K562 (cell line): ENCODE measurements at regions not wholly inside any gene's neighbourhood (a gene's known extent, or its start where the extent isn't known, plus 50 kb on each side); places are given as distances from the start of the nearest gene placed in this dataset.
A peak's percentile ranks its signal among the peaks of the same experiment; 100 is the strongest.

ENCODE experiments used
- ATAC-seq: fragments of 200-7000 bp; cut with Tn5 transposase; 3 replicates; pipeline ENCODE4 v1.9.1; 2020; ENCODE audit warnings: moderate library complexity
- BruUV-seq: library from RNA; stranded (reverse); fragments of 400-500 nt; replicated peaks from 2 replicates; lab custom pipeline; 2021; lab: Mats Ljungman, UMichigan
- CTCF ChIA-PET: fragments of 300-600 bp; formaldehyde crosslinking; extraction: SDS; loops from one replicate; lab custom pipeline; 2021; ENCODE audit warnings: low intra/inter-chr PET ratio; lab: Yijun Ruan, JAX
- POLR2A ChIA-PET: fragments of 300-600, 350-650 bp; sonication (Branson Sonifier 250); formaldehyde crosslinking; extraction: SDS; loops from one replicate; lab custom pipeline; 2021; ENCODE audit warnings: antibody characterized with exemption, inconsistent platforms; lab: Yijun Ruan, JAX
- DNase-seq, 4 experiments: peaks; one replicate each; pipeline versions ENCODE4 v3.0.0 to v3.0.0-alpha.2; 2011 to 2018; ENCODE audit warnings: low spot score in 3 of 4, mixed read lengths in 3 of 4; ENCODE audit errors: extremely low read depth in 1 of 4
- FAIRE-seq: peaks from 2 replicates; lab custom pipeline; 2011; peaks lifted over from hg19 to GRCh38; lab: Jason Lieb, UNC
- H2AFZ ChIP-seq: 2 replicates; pipeline ENCODE4 v1.6.0; 2011; ENCODE audit warnings: low read depth, low read length, control low read depth, inconsistent platforms
- H3K27ac ChIP-seq: fragments of 200-600 bp; 3 replicates; pipeline ENCODE4 v1.8.0; 2011; ENCODE audit warnings: low read depth, mild to moderate bottlenecking, control low read depth, inconsistent platforms, low read length, moderate library complexity, mixed read lengths; ENCODE audit errors: extremely low read depth
- H3K27me3 ChIP-seq, 2 experiments: fragments of 300-600 bp in 1 of 2; 2 replicates in 1 of 2; 3 replicates in 1 of 2; pipeline versions ENCODE4 v1.6.0 to v1.8.0; 2011; ENCODE audit warnings: inconsistent platforms in 2 of 2, low read length in 2 of 2, mild to moderate bottlenecking in 1 of 2, mixed read lengths in 1 of 2, moderate library complexity in 1 of 2; ENCODE audit not compliant: control insufficient read depth in 2 of 2, insufficient read depth in 2 of 2
- H3K36me3 ChIP-seq: fragments of 300-600 bp; 3 replicates; pipeline ENCODE4 v1.8.0; 2011; ENCODE audit warnings: mild to moderate bottlenecking, low read length, inconsistent platforms; ENCODE audit not compliant: control insufficient read depth, insufficient read depth
- H3K4me1 ChIP-seq, 2 experiments: fragments of 200-600 bp in 1 of 2; replicated peaks in 1 of 2; 2 replicates in 1 of 2; 3 replicates in 1 of 2; pipeline versions ENCODE4 v1.5.1 to v1.8.0; 2011; ENCODE audit warnings: inconsistent platforms in 2 of 2, low read length in 2 of 2, mild to moderate bottlenecking in 1 of 2, mixed read lengths in 1 of 2, moderate library complexity in 1 of 2; ENCODE audit not compliant: control insufficient read depth in 2 of 2, insufficient read depth in 2 of 2
- H3K4me2 ChIP-seq: 2 replicates; pipeline ENCODE4 v1.6.1; 2011; ENCODE audit warnings: low read length, control low read depth, inconsistent platforms, mixed read lengths; ENCODE audit not compliant: insufficient read depth
- H3K4me3 ChIP-seq: fragments of 200-600 bp; sonication (generic), shearing (Covaris generic); 2 replicates; pipeline ENCODE4 v1.5.1; 2016; ENCODE audit warnings: control low read depth, inconsistent platforms
- H3K79me2 ChIP-seq: fragments of 200-600 bp; 3 replicates; pipeline ENCODE4 v1.8.0; 2011; ENCODE audit warnings: low read length, inconsistent platforms; ENCODE audit not compliant: control insufficient read depth, insufficient read depth
- H3K9ac ChIP-seq, 2 experiments: 2 replicates each; pipeline versions ENCODE4 v1.6.0 to v1.6.1; 2011; ENCODE audit warnings: low read depth in 2 of 2, low read length in 2 of 2, control low read depth in 1 of 2, inconsistent platforms in 1 of 2, mild to moderate bottlenecking in 1 of 2, mixed read lengths in 1 of 2; ENCODE audit not compliant: insufficient read depth in 1 of 2
- H3K9me1 ChIP-seq: one replicate; pipeline ENCODE4 v1.6.0; 2011; ENCODE audit warnings: inconsistent platforms, mild to moderate bottlenecking, low read length, moderate library complexity; ENCODE audit not compliant: control insufficient read depth, insufficient read depth
- H3K9me3 ChIP-seq: replicated peaks from 2 replicates; pipeline ENCODE4 v1.5.1; 2011; ENCODE audit warnings: low read depth, low read length, inconsistent platforms; ENCODE audit not compliant: control insufficient read depth, insufficient read depth
- H4K20me1 ChIP-seq: replicated peaks from 2 replicates; pipeline ENCODE4 v1.6.1; 2011; ENCODE audit warnings: low read length, inconsistent platforms, mixed read lengths; ENCODE audit not compliant: control insufficient read depth, insufficient read depth
- ELF1 ChIP-seq: fragments of 200-800 bp; sonication (Bioruptor generic); IDR thresholded peaks from 2 replicates; pipeline ENCODE4 v1.6.1; 2016; ENCODE audit warnings: missing genetic modification characterization, missing compliant biosample characterization
- LEF1 ChIP-seq: fragments of 450-650 bp; IDR thresholded peaks from 2 replicates; pipeline ENCODE4 v1.6.1; 2016; ENCODE audit warnings: mild to moderate bottlenecking
- MAFF ChIP-seq: IDR thresholded peaks from 2 replicates; pipeline ENCODE4 v1.6.1; 2012; ENCODE audit warnings: low read length, improper control_type of control experiment
- MTA1 ChIP-seq: fragments of 450-650 bp; IDR thresholded peaks from 2 replicates; pipeline ENCODE4 v1.6.1; 2017; ENCODE audit warnings: borderline replicate concordance
- NBN ChIP-seq: fragments of 450-650 bp; IDR thresholded peaks from 2 replicates; pipeline ENCODE4 v1.6.1; 2016; ENCODE audit warnings: low read depth, mild to moderate bottlenecking
- PPARD ChIP-seq: fragments of 250-450 bp; sonication (Bioruptor Pico); IDR thresholded peaks from 2 replicates; pipeline ENCODE4 v1.8.0; 2022; ENCODE audit warnings: inconsistent platforms, mild to moderate bottlenecking, moderate library complexity
- RBBP5 ChIP-seq: fragments of 200-600 bp; sonication (generic); IDR thresholded peaks from 2 replicates; pipeline ENCODE4 v1.6.1; 2012; ENCODE audit warnings: borderline replicate concordance, mild to moderate bottlenecking, low read length, control low read depth, inconsistent platforms; ENCODE audit not compliant: insufficient read depth, poor library complexity, severe bottlenecking
- SPI1 ChIP-seq: IDR thresholded peaks from 2 replicates; pipeline ENCODE4 v1.6.1; 2011; ENCODE audit warnings: low read depth, low read length, control low read depth, borderline replicate concordance
- ZNF584 ChIP-seq: fragments of 200-800 bp; sonication (Bioruptor generic); IDR thresholded peaks from 2 replicates; pipeline ENCODE4 v1.6.1; 2016; ENCODE audit warnings: low read depth, mild to moderate bottlenecking, missing genetic modification characterization, missing compliant biosample characterization
- ZNF586 ChIP-seq: fragments of 450-650 bp; formaldehyde crosslinking; conservative IDR thresholded peaks from 2 replicates; pipeline ENCODE4 v1.4.0; 2020; ENCODE audit warnings: mild to moderate bottlenecking, moderate library complexity
- ZNF707 ChIP-seq: fragments of 250-450 bp; sonication (Bioruptor Pico); conservative IDR thresholded peaks from 2 replicates; pipeline ENCODE4 v1.8.0; 2022; ENCODE audit warnings: inconsistent platforms, mild to moderate bottlenecking, moderate library complexity
- ZNF764 ChIP-seq: fragments of 250-450 bp; sonication (Bioruptor Pico); IDR thresholded peaks from 2 replicates; pipeline ENCODE4 v1.4.0; 2020; ENCODE audit warnings: low read depth, mild to moderate bottlenecking, moderate library complexity
- WGBS: fragments of 100-300 bp; shearing (Covaris generic); methylation state at CpG from one replicate; pipeline ENCODE4 v1.1.6; 2016; ENCODE audit warnings: low coverage, mixed read lengths; ENCODE audit not compliant: insufficient coverage; ENCODE audit errors: missing lambda C conversion rate; 5-methylcytosine and 5-hydroxymethylcytosine counted together
- in situ Hi-C: fragments of 300-500 bp; cut with MboI; formaldehyde crosslinking; loops from 4 replicates; pipeline ENCODE4 v1.15.0; 2018; ENCODE audit warnings: inconsistent platforms, mixed read lengths
- intact Hi-C: fragments of 100-400 bp; cut with micrococcal nuclease; formaldehyde crosslinking; loops from 2 replicates; pipeline ENCODE4 v1.14.2; 2022
- TF ChIP-seq, protein P1 (sequence below), 3 experiments: IDR thresholded peaks in 2 of 3; conservative IDR thresholded peaks in 1 of 3; 2 replicates each; pipeline ENCODE4 v1.5.1; 2011 to 2012; ENCODE audit warnings: low read length in 3 of 3, mild to moderate bottlenecking in 3 of 3, control low read depth in 2 of 3, improper control_type of control experiment in 1 of 3, inconsistent platforms in 1 of 3, low read depth in 1 of 3, mixed read lengths in 1 of 3, moderate library complexity in 1 of 3; ENCODE audit not compliant: insufficient read depth in 2 of 3
- TF ChIP-seq, protein P2 (sequence below): fragments of 450-650 bp; formaldehyde crosslinking; IDR thresholded peaks from 2 replicates; pipeline ENCODE4 v1.4.0; 2020; ENCODE audit warnings: mild to moderate bottlenecking

DNA sequence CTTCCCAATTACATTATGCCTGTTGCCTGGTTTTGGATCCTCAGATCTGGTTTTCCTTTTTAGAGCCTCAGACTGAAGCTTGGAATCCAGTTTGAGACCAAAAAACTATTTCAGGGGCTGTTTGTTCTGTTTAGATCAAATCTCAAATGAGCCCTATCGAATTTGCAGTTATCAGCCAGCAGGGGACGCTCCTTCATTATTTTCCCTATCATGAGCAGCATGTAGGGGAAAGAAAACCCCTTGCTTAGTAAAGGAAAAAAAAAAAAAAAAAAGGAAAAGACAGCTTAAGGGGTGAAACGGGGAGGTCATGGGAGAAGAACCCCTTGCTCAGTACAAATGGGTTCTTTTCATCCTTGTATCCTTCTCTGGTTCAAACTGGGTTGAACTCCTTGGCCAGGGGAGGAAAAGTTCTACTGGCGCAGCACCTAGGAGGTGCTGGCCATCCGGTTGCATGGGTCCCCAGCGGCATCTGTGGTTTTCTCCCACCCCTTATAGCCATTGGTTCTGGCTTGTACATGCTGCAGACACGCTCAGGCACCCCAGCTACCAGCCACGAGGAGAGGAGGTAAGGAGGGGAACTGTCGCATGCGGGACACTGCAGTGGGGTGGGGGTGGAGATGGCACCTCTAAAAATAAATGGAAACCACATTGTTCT lies 1375.1 kb upstream of the ALCAM start:
- ATAC-seq (no peak), FAIRE-seq (no peak), DNase-seq (peak in 2 of 4 experiments; percentile 3 to 6)
- no peak for TF ChIP-seq ZNF586 (CRISPR knock-in tag)
- no peak for TF ChIP-seq ZNF707
- TF ChIP-seq, protein P1, sequence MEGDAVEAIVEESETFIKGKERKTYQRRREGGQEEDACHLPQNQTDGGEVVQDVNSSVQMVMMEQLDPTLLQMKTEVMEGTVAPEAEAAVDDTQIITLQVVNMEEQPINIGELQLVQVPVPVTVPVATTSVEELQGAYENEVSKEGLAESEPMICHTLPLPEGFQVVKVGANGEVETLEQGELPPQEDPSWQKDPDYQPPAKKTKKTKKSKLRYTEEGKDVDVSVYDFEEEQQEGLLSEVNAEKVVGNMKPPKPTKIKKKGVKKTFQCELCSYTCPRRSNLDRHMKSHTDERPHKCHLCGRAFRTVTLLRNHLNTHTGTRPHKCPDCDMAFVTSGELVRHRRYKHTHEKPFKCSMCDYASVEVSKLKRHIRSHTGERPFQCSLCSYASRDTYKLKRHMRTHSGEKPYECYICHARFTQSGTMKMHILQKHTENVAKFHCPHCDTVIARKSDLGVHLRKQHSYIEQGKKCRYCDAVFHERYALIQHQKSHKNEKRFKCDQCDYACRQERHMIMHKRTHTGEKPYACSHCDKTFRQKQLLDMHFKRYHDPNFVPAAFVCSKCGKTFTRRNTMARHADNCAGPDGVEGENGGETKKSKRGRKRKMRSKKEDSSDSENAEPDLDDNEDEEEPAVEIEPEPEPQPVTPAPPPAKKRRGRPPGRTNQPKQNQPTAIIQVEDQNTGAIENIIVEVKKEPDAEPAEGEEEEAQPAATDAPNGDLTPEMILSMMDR (IDR thresholded peaks at IDR 0.05 in 2 of 3, conservative IDR thresholded peaks at IDR 0.05 in 1 of 3; ENCODE audit: insufficient read depth in 2 of 3, low read depth in 1 of 3, low read length in 3 of 3), result peak in 2 of 3 experiments; percentile 5 to 12; a peak in 1 of 6 replicates
- intact Hi-C loops, result no loop called here
- no peaks in the 10 kb centered on the region for H4K20me1 ChIP-seq
- H3K4me1 ChIP-seq, result no peaks in the 10 kb centered on the region
- H3K9me1 ChIP-seq, result no peaks in the 10 kb centered on the region
- BruUV-seq, result no TSS peak
- no peaks in the 10 kb centered on the region for H3K79me2 ChIP-seq
- H3K27ac ChIP-seq, result no peak overlapping the region
- in situ Hi-C loops, result no loop called here
- 0% methylated on average over 3 of the region's 10 CpGs for WGBS
- CTCF ChIA-PET, result no interaction called here
- no peaks in the 10 kb centered on the region for H3K36me3 ChIP-seq
- no peak overlapping the region for H2AFZ ChIP-seq
- H3K27me3 ChIP-seq, result no peaks in the 10 kb centered on the region
- H3K9me3 ChIP-seq, result no peaks in the 10 kb centered on the region
- no peak overlapping the region for H3K9ac ChIP-seq
- H3K4me3 ChIP-seq, result no peak overlapping the region
- POLR2A ChIA-PET, result no interaction called here
- no peak overlapping the region for H3K4me2 ChIP-seq

DNA sequence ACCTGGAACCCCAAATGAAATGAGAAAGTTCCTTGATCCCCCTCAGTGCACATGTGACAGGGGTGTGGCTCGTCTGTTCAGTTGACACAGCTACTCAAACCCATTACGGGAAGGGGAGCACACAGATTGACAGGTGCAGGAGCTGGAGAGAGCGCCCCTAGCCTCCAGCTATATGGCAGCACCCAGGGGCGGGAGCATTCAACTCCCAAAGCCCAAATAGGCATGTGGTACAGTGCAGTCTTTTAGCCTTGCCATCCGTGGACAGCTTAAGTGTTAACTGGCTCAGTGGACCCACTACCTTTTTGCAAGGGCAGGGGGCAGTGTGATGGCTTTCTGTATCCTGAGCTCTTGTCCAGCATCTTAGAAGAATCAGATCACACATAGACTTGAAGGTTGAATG lies 1374.2 kb upstream of the ALCAM start:
- H2AFZ ChIP-seq, result no peak overlapping the region
- no peak overlapping the region for H3K9ac ChIP-seq
- no peaks in the 10 kb centered on the region for H3K9me1 ChIP-seq
- CTCF ChIA-PET, result no interaction called here
- no peaks in the 10 kb centered on the region for H3K9me3 ChIP-seq
- no peaks in the 10 kb centered on the region for H3K4me1 ChIP-seq
- no peaks in the 10 kb centered on the region for H4K20me1 ChIP-seq
- no peak for FAIRE-seq
- no peak overlapping the region for H3K4me2 ChIP-seq
- in situ Hi-C loops (no loop called here), intact Hi-C loops (no loop called here)
- H3K27ac ChIP-seq, result no peak overlapping the region
- no peaks in the 10 kb centered on the region for H3K79me2 ChIP-seq
- no peaks in the 10 kb centered on the region for H3K27me3 ChIP-seq
- POLR2A ChIA-PET, result no interaction called here
- no peaks in the 10 kb centered on the region for H3K36me3 ChIP-seq
- no peak overlapping the region for H3K4me3 ChIP-seq
- no peak for DNase-seq
- BruUV-seq, result no TSS peak
- WGBS, result 0% methylated on average over 3 of the region's 5 CpGs
- ATAC-seq, result no peak
- no peak for TF ChIP-seq NBN
- TF ChIP-seq RBBP5, result no peak
- TF ChIP-seq, protein P2, sequence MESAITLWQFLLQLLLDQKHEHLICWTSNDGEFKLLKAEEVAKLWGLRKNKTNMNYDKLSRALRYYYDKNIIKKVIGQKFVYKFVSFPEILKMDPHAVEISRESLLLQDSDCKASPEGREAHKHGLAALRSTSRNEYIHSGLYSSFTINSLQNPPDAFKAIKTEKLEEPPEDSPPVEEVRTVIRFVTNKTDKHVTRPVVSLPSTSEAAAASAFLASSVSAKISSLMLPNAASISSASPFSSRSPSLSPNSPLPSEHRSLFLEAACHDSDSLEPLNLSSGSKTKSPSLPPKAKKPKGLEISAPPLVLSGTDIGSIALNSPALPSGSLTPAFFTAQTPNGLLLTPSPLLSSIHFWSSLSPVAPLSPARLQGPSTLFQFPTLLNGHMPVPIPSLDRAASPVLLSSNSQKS (CRISPR knock-in tag), result no peak
- no peak for TF ChIP-seq MTA1
- no peak for TF ChIP-seq PPARD (CRISPR knock-in tag)
- TF ChIP-seq ELF1, result no peak
- TF ChIP-seq MAFF, result no peak
- no peak for TF ChIP-seq SPI1
- TF ChIP-seq ZNF764 (CRISPR knock-in tag), result no peak
- no peak for TF ChIP-seq LEF1
- no peak for TF ChIP-seq ZNF584 (CRISPR knock-in tag)
